GM12875 (cell line): ENCODE measurements at regions not wholly inside any gene's neighbourhood (a gene's known extent, or its start where the extent isn't known, plus 50 kb on each side); places are given as distances from the start of the nearest gene placed in this dataset.

Experiments
- H3K4me3 ChIP-seq: one replicate; pipeline ENCODE4 v1.5.1; 2011; ENCODE audit warnings: low read depth, low read length, control low read depth
- TF ChIP-seq, protein P1 (sequence below): IDR thresholded peaks from 2 replicates; pipeline ENCODE4 v1.5.1; 2011; ENCODE audit warnings: low read depth, mild to moderate bottlenecking, control low read depth, inconsistent platforms, low read length, moderate library complexity, borderline replicate concordance; ENCODE audit not compliant: insufficient read depth

DNA sequence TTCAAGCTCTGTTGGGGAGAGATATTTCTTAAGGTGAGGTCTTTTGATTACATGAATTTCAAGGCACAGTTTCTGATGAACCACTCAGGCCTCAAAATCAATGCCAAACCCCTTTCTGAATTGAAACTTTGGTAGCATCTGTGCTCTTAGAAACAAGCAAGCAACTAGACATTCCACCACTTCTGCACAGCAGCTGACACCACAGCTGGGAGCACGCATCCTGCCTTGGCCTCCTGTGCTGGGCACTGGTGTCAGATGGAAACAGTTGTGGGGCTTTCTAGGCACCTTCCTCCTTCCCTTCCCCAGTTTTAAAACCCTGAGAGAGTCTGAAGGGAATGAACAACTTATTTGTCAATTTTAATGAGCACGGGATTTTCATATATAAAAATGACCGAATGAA lies 360.2 kb downstream of the ADGRL2 start:
- H3K4me3 ChIP-seq: no peak overlapping the region
- TF ChIP-seq, protein P1, sequence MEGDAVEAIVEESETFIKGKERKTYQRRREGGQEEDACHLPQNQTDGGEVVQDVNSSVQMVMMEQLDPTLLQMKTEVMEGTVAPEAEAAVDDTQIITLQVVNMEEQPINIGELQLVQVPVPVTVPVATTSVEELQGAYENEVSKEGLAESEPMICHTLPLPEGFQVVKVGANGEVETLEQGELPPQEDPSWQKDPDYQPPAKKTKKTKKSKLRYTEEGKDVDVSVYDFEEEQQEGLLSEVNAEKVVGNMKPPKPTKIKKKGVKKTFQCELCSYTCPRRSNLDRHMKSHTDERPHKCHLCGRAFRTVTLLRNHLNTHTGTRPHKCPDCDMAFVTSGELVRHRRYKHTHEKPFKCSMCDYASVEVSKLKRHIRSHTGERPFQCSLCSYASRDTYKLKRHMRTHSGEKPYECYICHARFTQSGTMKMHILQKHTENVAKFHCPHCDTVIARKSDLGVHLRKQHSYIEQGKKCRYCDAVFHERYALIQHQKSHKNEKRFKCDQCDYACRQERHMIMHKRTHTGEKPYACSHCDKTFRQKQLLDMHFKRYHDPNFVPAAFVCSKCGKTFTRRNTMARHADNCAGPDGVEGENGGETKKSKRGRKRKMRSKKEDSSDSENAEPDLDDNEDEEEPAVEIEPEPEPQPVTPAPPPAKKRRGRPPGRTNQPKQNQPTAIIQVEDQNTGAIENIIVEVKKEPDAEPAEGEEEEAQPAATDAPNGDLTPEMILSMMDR: no peak

DNA sequence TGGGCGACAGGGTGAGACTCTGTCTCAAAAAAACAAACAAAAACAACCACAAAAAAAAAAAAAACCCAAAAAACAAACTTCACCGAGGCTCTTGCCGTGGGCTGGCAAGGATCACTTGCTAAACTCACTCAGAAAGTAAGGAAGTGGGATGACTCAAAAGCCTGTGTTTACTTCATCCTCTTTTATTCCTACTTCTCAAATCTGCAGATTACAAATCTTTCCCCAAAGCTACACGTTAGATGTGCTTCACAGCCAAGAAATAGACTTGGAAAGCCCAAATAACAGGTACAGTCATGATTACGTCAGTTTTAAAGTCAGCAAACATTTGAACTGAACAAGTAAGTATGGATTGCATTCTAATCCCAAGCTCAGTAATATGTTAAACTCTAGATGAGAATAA lies 359.3 kb downstream of the ADGRL2 start:
- TF ChIP-seq, protein P1: no peak
- no peak overlapping the region for H3K4me3 ChIP-seq

DNA sequence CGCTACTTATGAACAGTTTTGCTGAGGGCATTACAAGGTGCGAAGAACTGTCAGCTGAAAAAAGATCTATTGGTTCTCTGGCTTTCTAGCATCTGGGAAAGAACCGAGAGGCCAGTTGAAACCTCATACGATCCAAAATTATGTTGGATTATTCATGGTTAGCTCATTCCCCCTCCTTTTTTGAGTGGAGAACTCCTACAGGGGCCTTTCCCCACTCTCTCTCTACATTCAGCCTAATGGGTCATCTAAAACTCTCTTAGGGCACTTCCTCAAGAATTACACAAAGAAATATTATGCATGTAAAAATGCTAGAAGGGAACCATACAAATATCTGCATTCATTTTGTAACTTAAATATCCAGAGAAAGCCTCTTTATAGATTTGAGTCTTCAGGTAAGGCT lies 358.2 kb downstream of the ADGRL2 start:
- TF ChIP-seq, protein P1: no peak
- H3K4me3 ChIP-seq: no peak overlapping the region

DNA sequence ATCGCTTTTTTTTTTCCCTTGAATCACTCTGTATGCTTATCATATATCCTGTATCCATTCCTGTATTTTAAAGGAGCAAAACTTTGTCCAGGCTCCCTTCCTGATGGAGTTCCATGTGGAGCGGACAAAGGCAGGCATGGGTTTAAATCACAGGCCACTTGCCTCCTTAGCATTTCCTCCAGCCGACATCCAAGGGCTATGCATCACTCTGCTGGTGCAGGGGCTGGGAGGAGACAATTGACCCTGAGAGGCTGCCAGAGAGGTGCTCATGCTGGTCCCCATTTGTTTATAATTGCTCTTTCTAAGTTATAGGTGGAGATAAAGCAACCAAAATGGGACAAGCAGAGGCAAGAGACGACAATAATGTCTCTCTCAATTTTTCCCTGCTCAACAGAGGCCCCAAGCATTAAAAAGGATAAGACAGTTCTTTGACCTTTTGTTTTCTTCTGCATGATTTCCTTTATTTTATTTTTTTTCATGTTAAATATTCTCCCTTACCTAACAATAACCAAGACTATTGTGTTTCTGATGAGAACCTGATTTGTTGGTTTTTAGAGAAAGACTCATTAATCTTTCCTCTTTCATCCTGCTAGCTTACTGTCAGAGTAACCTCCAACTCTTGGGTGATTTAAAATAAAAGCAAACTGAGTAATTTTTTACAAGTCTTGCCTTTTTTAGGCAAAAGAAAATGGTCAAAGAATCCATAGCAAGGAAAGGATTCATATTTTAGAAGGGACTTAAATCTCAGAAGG lies 353.7 kb downstream of the ADGRL2 start:
- H3K4me3 ChIP-seq: no peak overlapping the region
- TF ChIP-seq, protein P1: no peak

DNA sequence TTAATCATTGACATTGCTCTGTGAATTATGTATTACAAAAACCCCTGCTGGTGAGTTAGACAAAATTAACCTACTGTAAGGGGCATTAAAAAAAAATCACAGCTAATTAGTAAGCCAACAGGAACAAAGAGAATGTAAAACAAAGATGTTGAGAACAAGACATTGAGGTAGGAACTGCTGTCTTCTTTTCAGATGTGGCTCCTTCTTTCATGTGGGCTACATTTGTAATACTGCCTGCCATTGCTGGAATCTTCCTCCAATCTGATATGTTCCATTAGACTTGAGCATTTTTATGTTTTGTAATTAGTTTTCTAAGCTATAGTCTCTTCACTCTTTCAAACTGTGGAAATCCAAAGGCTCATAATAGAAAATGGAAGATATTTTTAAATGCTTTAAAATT lies 353.0 kb downstream of the ADGRL2 start:
- TF ChIP-seq, protein P1: no peak
- H3K4me3 ChIP-seq: no peak overlapping the region

DNA sequence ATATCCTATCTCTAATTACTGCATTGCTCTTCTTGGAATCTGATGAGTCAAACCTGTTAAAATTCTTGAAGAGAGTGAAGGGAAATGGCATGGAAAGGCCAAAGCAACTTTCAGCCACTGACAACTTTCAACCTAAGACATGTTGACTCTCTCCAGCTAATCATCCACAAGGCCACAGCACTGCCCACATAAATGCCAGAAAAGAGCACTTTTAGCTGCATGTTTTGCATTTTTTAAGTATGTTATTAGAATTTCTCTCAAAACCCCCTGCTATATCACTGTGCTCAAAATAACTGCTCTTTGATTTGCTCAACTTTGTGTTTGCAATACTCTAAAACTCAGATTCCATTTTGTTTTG lies 352.5 kb downstream of the ADGRL2 start:
- H3K4me3 ChIP-seq: no peak overlapping the region
- TF ChIP-seq, protein P1: no peak
